ENCODE measurements at regions not wholly inside any gene's neighbourhood (a gene's known extent, or its start where the extent isn't known, plus 50 kb on each side); places are given as distances from the start of the nearest gene placed in this dataset.

- TF ChIP-seq CTCF (IDR thresholded peaks at IDR 0.05): no peak
- TF ChIP-seq POLR2A (IDR thresholded peaks at IDR 0.05): no peak
These were observed 101.0 kb upstream of the PRMT8 start for GRCh38 chr12:3389986-3390385.
